ENCODE measurements at regions not wholly inside any gene's neighbourhood (a gene's known extent, or its start where the extent isn't known, plus 50 kb on each side); places are given as distances from the start of the nearest gene placed in this dataset.
"Not testable (repeated sequence)": the region's sequence is repeated elsewhere in the genome, so short reads cannot be mapped to it uniquely, and the experiment has no call there.

DNA sequence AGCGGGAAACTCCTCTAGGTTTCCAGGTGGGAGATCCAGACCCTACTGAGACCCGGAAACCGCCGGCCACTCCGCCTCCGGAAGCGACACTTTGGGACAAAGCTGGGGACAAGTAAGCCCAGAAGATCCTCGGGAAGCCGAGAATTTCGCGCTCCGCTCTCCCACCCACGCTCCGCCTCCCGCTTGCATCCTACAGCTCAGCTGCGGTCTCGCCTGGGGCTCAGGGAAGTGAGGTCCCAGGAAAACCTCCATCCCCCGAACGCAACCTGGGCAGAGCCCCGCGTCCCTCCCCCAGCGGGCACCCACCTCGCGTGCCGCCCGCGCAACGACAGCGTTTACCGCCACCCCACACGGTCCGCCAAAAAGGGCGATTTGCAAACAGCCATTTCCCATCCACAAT lies 4054.7 kb upstream of the TPTE start:
- H3K4me3 ChIP-seq; H3K27me3 ChIP-seq; intact Hi-C loops (cut with DNase I); H3K36me3 ChIP-seq; H3K27ac ChIP-seq; H3K4me1 ChIP-seq; H3K9me3 ChIP-seq; DNase-seq: not testable (repeated sequence)
- ATAC-seq, result peak; percentile 49

DNA sequence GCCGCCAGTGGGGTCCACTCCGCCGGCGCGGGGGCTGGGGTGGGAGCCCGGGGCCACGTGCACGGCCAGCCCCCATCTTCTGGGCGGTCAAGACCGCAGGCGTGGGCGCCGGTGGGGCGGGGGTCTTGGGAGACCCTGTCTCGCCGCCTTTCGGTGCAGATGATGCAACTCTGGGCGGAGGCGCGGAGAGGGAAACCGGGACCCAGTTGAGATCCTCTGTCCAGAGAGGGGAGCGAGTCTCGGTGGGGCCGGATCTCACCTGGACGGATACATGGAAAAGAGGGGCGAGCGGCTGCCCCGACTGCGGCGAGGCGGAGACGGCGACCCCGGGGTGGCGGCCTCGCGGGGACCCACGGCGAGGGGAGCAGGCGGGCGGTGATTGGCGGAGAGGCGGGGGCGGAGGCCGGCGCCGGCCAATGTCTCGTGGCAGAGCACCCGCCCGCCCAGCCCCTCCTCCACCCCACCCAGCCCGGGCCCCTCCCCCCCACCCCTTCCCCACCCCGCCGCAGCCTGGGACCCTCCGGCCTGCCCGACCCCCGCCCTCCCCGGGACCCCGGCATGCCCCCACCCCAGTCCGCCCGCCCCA lies 4054.1 kb upstream of the TPTE start:
- H3K27ac ChIP-seq; DNase-seq; H3K27me3 ChIP-seq; H3K9me3 ChIP-seq; intact Hi-C loops (cut with DNase I); H3K36me3 ChIP-seq; H3K4me3 ChIP-seq; H3K4me1 ChIP-seq: not testable (repeated sequence)
- peak; percentile 81 for ATAC-seq

DNA sequence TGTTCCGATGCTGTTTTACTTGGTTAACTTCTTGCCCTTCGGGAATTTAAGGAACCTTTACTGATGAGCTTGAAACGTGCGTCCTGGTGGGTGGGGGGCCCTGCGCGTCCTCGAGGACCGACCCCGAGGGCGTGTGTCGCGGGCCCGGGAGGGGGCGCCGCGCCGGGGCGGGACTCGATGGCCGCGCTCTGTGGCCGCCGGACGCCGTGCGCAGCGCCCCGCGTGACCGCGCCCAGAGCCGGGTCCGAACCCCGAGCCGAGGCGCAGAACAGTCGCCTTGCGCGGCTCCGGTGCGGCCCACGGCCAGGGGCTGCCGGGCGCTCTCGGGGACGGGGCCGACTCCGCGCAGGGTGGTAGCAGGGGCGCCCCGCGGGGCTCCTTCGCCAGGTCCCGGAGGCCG lies 4053.5 kb upstream of the TPTE start:
- DNase-seq; intact Hi-C loops (cut with DNase I); H3K9me3 ChIP-seq; H3K36me3 ChIP-seq; H3K4me3 ChIP-seq; H3K27me3 ChIP-seq; H3K4me1 ChIP-seq; H3K27ac ChIP-seq: not testable (repeated sequence)
- ATAC-seq, result peak; percentile 32

DNA sequence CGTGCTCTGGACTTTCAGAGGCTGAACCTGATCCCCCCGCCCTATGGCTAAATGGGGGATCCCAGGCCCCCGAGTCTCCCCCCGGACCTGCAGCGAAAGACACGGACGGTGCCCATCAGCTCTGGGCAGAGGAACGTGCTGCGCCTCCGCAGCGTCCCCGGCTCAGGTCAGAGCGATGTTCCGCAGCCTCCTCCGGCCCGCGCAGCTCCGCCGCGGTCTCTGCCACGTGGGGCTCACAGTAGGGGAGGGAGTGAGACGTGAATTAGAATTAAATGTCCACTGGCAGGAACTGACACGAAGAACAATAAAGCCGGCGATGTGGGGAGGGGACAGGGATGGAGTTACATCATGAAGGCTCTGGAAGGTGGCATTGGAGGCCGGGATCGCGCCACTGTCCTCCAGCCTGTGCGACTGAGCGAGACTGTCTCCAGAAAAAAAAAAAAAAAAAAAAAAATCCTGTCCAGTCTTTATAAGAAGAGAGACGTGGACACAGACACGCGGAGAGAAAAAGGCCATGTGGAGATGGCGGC lies 4053.0 kb upstream of the TPTE start:
- H3K4me3 ChIP-seq; ATAC-seq; H3K4me1 ChIP-seq; H3K9me3 ChIP-seq; H3K27ac ChIP-seq; H3K36me3 ChIP-seq; intact Hi-C loops (cut with DNase I); DNase-seq; H3K27me3 ChIP-seq: not testable (repeated sequence)

DNA sequence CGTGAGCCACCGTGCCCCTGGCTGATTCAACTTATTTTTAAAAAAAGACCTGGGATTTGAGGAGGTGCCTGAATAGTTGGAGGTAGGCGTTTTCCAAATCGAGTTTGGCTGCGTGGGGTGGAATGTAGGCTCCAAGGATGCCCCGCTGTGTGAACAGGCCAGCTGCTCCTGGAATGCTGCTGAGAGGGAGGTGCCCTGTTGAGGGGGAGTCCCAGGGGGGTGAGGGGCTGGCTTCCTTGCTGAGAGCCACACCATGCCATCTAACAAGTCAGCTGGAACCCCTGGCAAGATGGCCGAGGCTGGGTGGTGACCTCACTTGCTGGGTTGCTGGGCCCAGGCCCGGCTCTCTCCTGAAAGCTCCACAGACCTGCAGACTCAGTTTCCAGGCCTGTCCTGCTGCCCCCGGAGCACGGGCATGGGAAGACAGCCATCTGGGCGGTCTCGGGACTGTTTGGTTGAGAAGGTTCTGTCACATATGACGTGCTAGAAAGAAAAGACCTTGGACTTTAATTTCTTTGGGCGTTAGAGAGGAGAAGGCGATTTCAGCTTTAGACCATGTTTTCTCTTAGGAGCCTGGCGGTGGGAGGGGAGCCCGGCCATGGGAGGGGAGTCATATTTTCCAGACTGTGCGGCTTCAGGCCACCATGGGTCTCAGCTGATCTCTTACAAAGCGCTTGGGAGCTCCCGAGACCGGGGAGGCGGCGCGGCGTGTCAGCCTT lies 4047.0 kb upstream of the TPTE start:
- H3K27ac ChIP-seq; ATAC-seq; H3K27me3 ChIP-seq; H3K4me3 ChIP-seq; H3K4me1 ChIP-seq; DNase-seq; H3K9me3 ChIP-seq; H3K36me3 ChIP-seq; intact Hi-C loops (cut with DNase I): not testable (repeated sequence)

DNA sequence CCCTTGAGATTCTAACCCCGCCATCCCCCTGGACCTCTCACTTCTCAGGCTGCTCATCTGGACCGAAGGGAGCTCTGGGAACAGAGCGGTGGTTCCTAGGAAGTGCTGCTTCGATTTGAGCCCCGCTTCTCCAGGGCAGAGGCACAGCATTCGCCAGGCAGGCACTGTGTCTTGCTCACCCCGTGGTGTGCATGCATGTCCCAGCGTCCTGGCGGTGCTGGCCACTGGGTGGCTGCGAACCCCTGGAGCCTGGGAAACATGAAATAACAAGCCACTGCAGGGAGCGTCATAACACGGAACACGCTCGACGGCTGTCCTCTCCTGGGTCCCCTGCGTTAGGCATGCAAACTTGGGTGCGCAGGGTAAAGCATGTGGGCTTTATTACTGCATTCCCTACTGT lies 4040.3 kb upstream of the TPTE start:
- H3K4me1 ChIP-seq; H3K9me3 ChIP-seq; intact Hi-C loops (cut with DNase I); ATAC-seq; H3K36me3 ChIP-seq; DNase-seq; H3K27me3 ChIP-seq; H3K4me3 ChIP-seq; H3K27ac ChIP-seq: not testable (repeated sequence)

DNA sequence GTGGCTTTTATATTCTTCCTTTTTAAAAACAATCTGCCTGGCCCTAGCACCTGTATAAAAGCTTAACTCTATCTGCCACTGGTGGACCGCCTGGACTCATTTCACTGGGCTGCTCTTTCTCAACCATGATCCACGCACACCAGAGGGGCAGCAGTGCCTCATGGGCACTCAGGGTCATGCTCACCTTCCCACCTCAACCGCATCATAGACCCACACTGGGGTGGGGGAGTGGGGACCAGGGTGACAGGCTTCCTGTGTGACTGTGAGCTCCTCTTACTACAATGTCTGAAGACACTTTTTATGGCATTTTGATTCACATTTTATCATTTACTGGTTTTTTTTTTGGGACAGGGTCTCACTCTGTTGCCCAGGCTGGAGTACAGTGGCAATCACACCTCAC lies 4038.8 kb upstream of the TPTE start:
- H3K36me3 ChIP-seq; intact Hi-C loops (cut with DNase I); H3K4me3 ChIP-seq; H3K4me1 ChIP-seq; DNase-seq; ATAC-seq; H3K9me3 ChIP-seq; H3K27ac ChIP-seq; H3K27me3 ChIP-seq: not testable (repeated sequence)

DNA sequence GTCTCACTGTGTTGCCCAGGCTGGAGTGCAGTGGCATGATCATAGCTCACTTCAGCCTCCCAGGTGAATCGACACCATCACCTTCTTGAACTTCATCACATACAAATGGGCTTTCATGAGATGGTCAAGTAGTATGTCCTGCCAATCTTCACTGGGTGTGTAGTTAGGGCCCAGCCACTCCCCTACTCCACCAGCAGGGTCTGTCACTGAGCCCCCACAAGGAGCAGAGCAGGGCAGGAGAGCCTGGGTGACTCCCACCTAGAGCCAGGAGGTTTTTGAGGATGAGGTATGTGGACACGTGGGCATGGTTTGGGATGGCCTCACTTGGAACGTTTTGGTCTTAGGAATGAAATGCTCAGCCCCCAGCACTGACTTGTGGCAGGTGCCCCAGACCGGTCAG lies 4037.7 kb upstream of the TPTE start:
- ATAC-seq; H3K36me3 ChIP-seq; H3K4me1 ChIP-seq; H3K27ac ChIP-seq; intact Hi-C loops (cut with DNase I); DNase-seq; H3K27me3 ChIP-seq; H3K4me3 ChIP-seq; H3K9me3 ChIP-seq: not testable (repeated sequence)

DNA sequence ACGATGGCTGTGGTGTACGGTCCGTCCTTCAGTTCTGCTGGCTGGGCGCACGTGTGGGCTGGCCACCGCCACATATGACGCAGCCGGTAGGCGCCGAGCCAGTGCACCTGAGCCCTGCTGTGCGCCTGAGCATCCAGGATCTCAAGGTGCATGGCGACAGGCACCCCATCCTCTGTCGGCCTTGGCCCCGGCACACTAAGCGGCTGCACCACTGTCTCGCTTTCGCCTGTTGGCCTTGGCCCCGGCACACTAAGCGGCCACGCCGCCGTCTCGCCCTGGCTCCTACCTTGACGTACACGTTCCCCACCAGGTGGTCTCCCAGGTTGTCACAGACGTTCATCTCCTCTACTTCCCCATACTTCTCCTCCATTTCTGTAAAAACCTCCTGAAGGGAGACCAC lies 4034.6 kb upstream of the TPTE start:
- H3K4me1 ChIP-seq; H3K4me3 ChIP-seq; DNase-seq; intact Hi-C loops (cut with DNase I); H3K36me3 ChIP-seq; H3K27ac ChIP-seq; H3K9me3 ChIP-seq; ATAC-seq; H3K27me3 ChIP-seq: not testable (repeated sequence)

DNA sequence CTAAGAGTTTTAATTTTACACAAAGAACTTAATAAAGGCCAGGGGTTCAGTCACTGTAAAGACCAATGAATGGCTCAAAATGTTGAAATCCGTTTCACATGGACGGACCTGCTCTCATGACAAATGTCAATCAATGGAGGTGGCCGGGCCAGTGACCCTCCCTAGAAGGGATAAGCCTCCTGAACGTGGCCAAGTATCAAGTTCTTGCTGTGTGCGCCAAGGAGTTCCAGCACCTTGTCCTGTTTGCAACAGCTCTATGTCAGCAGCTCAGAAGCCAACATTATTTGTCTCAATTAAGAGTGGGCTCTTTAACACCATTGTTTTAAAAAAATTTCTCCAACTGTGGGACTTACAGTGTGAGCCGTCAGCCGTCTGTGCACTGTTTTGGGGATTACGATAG lies 4028.7 kb upstream of the TPTE start:
- H3K9me3 ChIP-seq; intact Hi-C loops (cut with DNase I); H3K4me3 ChIP-seq; DNase-seq; H3K27ac ChIP-seq; H3K36me3 ChIP-seq; ATAC-seq; H3K27me3 ChIP-seq; H3K4me1 ChIP-seq: not testable (repeated sequence)

DNA sequence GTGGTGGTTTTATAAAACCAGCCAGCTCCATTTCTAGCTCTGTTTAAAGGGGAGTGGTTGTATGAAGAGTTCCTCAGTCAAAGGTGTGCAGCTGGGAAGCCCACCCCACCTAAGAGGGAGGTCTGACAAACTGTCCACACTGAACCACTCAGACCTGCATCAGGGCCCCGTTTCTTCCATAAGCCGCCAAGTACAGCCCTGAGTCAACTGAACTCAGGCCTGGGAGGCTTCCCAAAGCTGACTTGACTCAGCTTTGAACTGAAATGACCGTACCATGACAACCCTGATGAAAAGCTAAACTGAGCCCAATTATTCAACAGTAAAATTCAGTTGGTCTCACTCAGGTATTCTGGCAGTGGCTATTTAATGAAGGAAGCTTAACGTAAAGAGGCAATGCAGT lies 4027.4 kb upstream of the TPTE start:
- ATAC-seq; H3K36me3 ChIP-seq; H3K27me3 ChIP-seq; DNase-seq; intact Hi-C loops (cut with DNase I); H3K27ac ChIP-seq; H3K9me3 ChIP-seq; H3K4me1 ChIP-seq; H3K4me3 ChIP-seq: not testable (repeated sequence)

DNA sequence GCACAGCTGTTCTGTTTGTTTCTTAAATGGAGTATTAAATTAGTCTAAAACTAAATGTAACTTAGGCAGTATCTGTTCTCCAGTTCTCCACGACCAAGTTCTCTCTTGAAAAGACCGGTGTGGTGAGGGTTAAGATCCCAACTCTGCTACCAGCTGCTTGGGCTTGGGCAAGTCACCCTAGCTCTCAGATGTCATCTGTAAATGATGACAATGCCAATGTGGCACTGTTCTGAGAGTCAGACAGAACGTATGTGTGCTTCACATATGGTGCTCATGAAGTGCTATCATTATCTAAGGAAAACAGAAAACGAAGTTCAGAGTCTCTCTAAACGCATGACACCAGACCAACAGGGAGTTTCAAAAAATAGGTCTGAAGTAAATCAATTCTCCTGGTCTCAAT lies 4025.0 kb upstream of the TPTE start:
- intact Hi-C loops (cut with DNase I); H3K27ac ChIP-seq; H3K4me1 ChIP-seq; DNase-seq; H3K4me3 ChIP-seq; ATAC-seq; H3K9me3 ChIP-seq; H3K27me3 ChIP-seq; H3K36me3 ChIP-seq: not testable (repeated sequence)

DNA sequence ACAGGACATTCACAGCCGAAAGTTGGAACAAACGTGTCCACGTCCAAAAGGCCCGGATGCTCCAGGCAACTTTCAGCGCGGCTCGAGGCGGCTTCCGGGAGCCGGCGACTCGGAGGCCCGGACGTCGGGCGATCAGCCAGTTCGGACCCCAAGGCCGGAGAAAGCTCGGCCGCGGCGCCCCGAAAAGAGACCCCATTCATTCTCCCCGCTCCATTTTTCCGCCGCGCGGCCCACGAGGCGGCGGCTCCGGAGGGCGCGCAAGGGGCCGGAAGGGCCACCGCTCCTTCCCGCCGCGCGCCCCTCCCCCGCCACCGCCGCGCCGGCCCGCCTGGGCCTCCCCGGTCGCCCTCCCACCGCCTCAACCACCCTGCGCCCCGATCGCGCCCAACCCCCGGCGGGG lies 4022.7 kb upstream of the TPTE start:
- ATAC-seq, result peak; percentile 39
- H3K36me3 ChIP-seq; H3K4me3 ChIP-seq; H3K4me1 ChIP-seq; intact Hi-C loops (cut with DNase I); DNase-seq; H3K27me3 ChIP-seq; H3K9me3 ChIP-seq; H3K27ac ChIP-seq: not testable (repeated sequence)

DNA sequence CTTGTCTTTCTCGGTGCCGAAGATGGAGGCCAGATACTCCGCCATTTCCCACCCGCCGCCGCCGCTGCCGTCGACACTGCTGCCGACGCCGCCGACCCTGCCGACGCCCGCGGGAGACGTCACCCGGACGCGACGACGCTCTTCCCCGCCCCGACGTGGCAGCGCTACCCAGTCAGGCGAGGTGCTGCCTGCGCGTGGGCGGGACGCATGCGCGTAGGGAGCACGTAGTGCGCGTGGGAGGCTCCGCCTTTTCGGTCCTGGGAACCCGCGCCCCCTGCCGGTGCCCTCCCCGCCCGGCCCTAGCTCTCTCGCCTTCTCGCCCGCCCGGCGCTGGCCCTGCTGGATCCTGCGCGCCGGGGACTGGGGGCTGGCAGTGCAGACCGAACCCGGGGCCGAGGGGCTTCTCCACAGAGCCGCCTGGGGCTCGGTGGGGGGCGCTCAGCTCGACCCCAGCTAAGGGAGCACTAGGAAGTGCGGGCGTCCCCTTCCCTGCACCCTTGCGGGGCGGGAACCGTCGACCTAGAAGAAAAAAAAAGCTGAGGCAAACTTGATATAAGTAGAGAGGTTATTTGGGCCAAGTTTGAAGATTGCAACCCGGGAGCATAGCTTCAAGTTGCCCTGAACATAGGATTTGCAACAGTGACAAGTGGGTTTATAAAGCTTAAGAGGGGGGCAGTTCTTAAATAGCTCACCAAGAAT lies 4022.1 kb upstream of the TPTE start:
- H3K4me3 ChIP-seq; H3K36me3 ChIP-seq; DNase-seq; H3K4me1 ChIP-seq; H3K27ac ChIP-seq; intact Hi-C loops (cut with DNase I); H3K27me3 ChIP-seq; H3K9me3 ChIP-seq: not testable (repeated sequence)
- peak; percentile 100 for ATAC-seq
